ENCODE measurements at regions not wholly inside any gene's neighbourhood (a gene's known extent, or its start where the extent isn't known, plus 50 kb on each side); places are given as distances from the start of the nearest gene placed in this dataset.

- TF ChIP-seq, protein P1, sequence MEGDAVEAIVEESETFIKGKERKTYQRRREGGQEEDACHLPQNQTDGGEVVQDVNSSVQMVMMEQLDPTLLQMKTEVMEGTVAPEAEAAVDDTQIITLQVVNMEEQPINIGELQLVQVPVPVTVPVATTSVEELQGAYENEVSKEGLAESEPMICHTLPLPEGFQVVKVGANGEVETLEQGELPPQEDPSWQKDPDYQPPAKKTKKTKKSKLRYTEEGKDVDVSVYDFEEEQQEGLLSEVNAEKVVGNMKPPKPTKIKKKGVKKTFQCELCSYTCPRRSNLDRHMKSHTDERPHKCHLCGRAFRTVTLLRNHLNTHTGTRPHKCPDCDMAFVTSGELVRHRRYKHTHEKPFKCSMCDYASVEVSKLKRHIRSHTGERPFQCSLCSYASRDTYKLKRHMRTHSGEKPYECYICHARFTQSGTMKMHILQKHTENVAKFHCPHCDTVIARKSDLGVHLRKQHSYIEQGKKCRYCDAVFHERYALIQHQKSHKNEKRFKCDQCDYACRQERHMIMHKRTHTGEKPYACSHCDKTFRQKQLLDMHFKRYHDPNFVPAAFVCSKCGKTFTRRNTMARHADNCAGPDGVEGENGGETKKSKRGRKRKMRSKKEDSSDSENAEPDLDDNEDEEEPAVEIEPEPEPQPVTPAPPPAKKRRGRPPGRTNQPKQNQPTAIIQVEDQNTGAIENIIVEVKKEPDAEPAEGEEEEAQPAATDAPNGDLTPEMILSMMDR (IDR thresholded peaks at IDR 0.05) = no peak
- no peak for TF ChIP-seq POLR2A (IDR thresholded peaks at IDR 0.05)
- TF ChIP-seq EP300 (IDR thresholded peaks at IDR 0.05) = no peak
- TF ChIP-seq POLR2AphosphoS5 (IDR thresholded peaks at IDR 0.05) = no peak
Observed at GRCh38 chr4:178165951-178166308, 723.7 kb upstream of the AGA start.
